OCI-LY7 (cell line): ENCODE measurements at regions not wholly inside any gene's neighbourhood (a gene's known extent, or its start where the extent isn't known, plus 50 kb on each side); places are given as distances from the start of the nearest gene placed in this dataset.

Experiments
- BruUV-seq: library from RNA; stranded (reverse); fragments of 400-500 nt; replicated peaks from 2 replicates; lab custom pipeline; 2021; lab: Mats Ljungman, UMichigan
- CTCF ChIA-PET: fragments of 300-600 bp; sonication (Branson Sonifier 250); formaldehyde crosslinking; loops from one replicate; lab custom pipeline; 2022; ENCODE audit warnings: antibody characterized with exemption; ENCODE audit not compliant: unreplicated experiment; lab: Charles Lee
- POLR2A ChIA-PET: fragments of 300-600 bp; sonication (Branson Sonifier 250); formaldehyde crosslinking; loops from one replicate; lab custom pipeline; 2022; ENCODE audit warnings: antibody characterized with exemption; lab: Charles Lee
- DNase-seq: peaks from one replicate; pipeline ENCODE4 v3.0.0-alpha.2; 2015; ENCODE audit warnings: low spot score
- H2AFZ ChIP-seq: fragments of 200-600 bp; sonication (generic), shearing (Covaris generic); 2 replicates; pipeline ENCODE4 v1.6.1; 2014; ENCODE audit warnings: mild to moderate bottlenecking, antibody characterized with exemption, low read length, moderate library complexity
- H3K27ac ChIP-seq: fragments of 200-600 bp; sonication (generic); 2 replicates; pipeline ENCODE4 v1.5.1; 2014; ENCODE audit warnings: mixed run types, low read depth, mild to moderate bottlenecking, moderate library complexity, low read length, inconsistent platforms; ENCODE audit not compliant: poor library complexity, severe bottlenecking
- H3K36me3 ChIP-seq: fragments of 200-600 bp; sonication (generic); 2 replicates; pipeline ENCODE4 v1.6.1; 2014; ENCODE audit warnings: mild to moderate bottlenecking, antibody characterized with exemption, low read length, moderate library complexity, mixed read lengths; ENCODE audit not compliant: insufficient read depth
- H3K4me1 ChIP-seq: fragments of 200-600 bp; sonication (generic); 2 replicates; pipeline ENCODE4 v1.5.1; 2014; ENCODE audit warnings: mild to moderate bottlenecking, low read length; ENCODE audit not compliant: insufficient read depth, poor library complexity, severe bottlenecking
- H3K4me2 ChIP-seq: fragments of 200-600 bp; sonication (generic); 2 replicates; pipeline ENCODE4 v1.6.1; 2014; ENCODE audit warnings: mild to moderate bottlenecking, low read length
- H3K4me3 ChIP-seq: fragments of 200-600 bp; sonication (generic); 2 replicates; pipeline ENCODE4 v1.5.1; 2014; ENCODE audit warnings: mild to moderate bottlenecking, low read depth, low read length; ENCODE audit not compliant: poor library complexity, severe bottlenecking
- H3K79me2 ChIP-seq: fragments of 200-600 bp; sonication (generic); 2 replicates; pipeline ENCODE4 v1.6.1; 2016; ENCODE audit warnings: low read depth, mild to moderate bottlenecking, low read length, moderate library complexity, mixed read lengths; ENCODE audit not compliant: insufficient read depth
- H3K9me2 ChIP-seq: fragments of 200-600 bp; sonication (generic); 2 replicates; pipeline ENCODE4 v1.6.1; 2016; ENCODE audit warnings: mild to moderate bottlenecking, low read length, mixed read lengths; ENCODE audit not compliant: insufficient read depth
- H3K9me3 ChIP-seq: fragments of 200-600 bp; sonication (generic); 2 replicates; pipeline ENCODE4 v1.6.1; 2014; ENCODE audit warnings: mild to moderate bottlenecking, mixed run types, low read length, mixed read lengths
- H4K20me1 ChIP-seq: fragments of 200-600 bp; sonication (generic); 2 replicates; pipeline ENCODE4 v1.6.1; 2014; ENCODE audit warnings: mild to moderate bottlenecking, antibody characterized with exemption, low read length, moderate library complexity, mixed read lengths; ENCODE audit not compliant: insufficient read depth
- CTCF ChIP-seq: fragments of 200-600 bp; sonication (generic); conservative IDR thresholded peaks from 2 replicates; pipeline ENCODE4 v1.5.1; 2014; ENCODE audit warnings: mild to moderate bottlenecking, antibody characterized with exemption, low read length, moderate library complexity, mixed read lengths
- EZH2phosphoT487 ChIP-seq: fragments of 200-600 bp; sonication (generic); IDR thresholded peaks from 2 replicates; pipeline ENCODE4 v1.6.1; 2018; ENCODE audit warnings: low read depth, borderline replicate concordance, mild to moderate bottlenecking, mixed run types, antibody characterized with exemption, low read length, moderate library complexity, mixed read lengths
- intact Hi-C: fragments of 100-400 bp; cut with micrococcal nuclease; formaldehyde crosslinking; loops from one replicate; pipeline ENCODE4 v1.10.0; 2022; ENCODE audit not compliant: unreplicated experiment

GRCh38 chr14:89491711-89492381 is 74.8 kb upstream of the FOXN3 start:
- peaks cover 25% of the 10 kb centered on the region for H3K4me1 ChIP-seq
- no peaks in the 10 kb centered on the region for H4K20me1 ChIP-seq
- DNase-seq, result no peak
- POLR2A ChIA-PET, result interaction anchor here (1.3 kb wide), 1 partner anchor 38 kb away, joined by 3 read pairs; no protein-coding TSS in a partner anchor
- no peaks in the 10 kb centered on the region for H3K9me2 ChIP-seq
- no peak for TF ChIP-seq EZH2phosphoT487
- no peak for TF ChIP-seq CTCF
- no peaks in the 10 kb centered on the region for H3K79me2 ChIP-seq
- no peak overlapping the region for H3K4me2 ChIP-seq
- no peaks in the 10 kb centered on the region for H3K9me3 ChIP-seq
- CTCF ChIA-PET, result no interaction called here
- no peaks in the 10 kb centered on the region for H3K36me3 ChIP-seq
- H3K4me3 ChIP-seq, result no peak overlapping the region
- BruUV-seq, result no TSS peak
- no peak overlapping the region for H3K27ac ChIP-seq
- H2AFZ ChIP-seq, result no peak overlapping the region
- intact Hi-C loops, result loop anchor here (5.0 to 10.0 kb wide), 2 partner anchors 187 to 275 kb away; no protein-coding TSS in a partner anchor

GRCh38 chr14:89490466-89490865 is 73.4 kb upstream of the FOXN3 start:
- H3K4me1 ChIP-seq, result peaks cover 25% of the 10 kb centered on the region
- no peaks in the 10 kb centered on the region for H3K9me2 ChIP-seq
- POLR2A ChIA-PET, result interaction anchor here (1.1 kb wide), 1 partner anchor 56 kb away, joined by 3 read pairs; no protein-coding TSS in a partner anchor
- intact Hi-C loops, result loop anchor here (5.0 to 10.0 kb wide), 2 partner anchors 186 to 277 kb away; no protein-coding TSS in a partner anchor
- H3K27ac ChIP-seq, result no peak overlapping the region
- no TSS peak for BruUV-seq
- no peak overlapping the region for H2AFZ ChIP-seq
- no peaks in the 10 kb centered on the region for H4K20me1 ChIP-seq
- TF ChIP-seq EZH2phosphoT487 (no peak), CTCF (no peak)
- CTCF ChIA-PET, result no interaction called here
- no peak overlapping the region for H3K4me3 ChIP-seq
- no peaks in the 10 kb centered on the region for H3K36me3 ChIP-seq
- H3K9me3 ChIP-seq, result no peaks in the 10 kb centered on the region
- H3K79me2 ChIP-seq, result no peaks in the 10 kb centered on the region
- DNase-seq, result no peak
- H3K4me2 ChIP-seq, result no peak overlapping the region
